H1 (cell line): ENCODE measurements at regions not wholly inside any gene's neighbourhood (a gene's known extent, or its start where the extent isn't known, plus 50 kb on each side); places are given as distances from the start of the nearest gene placed in this dataset.
"Not testable (repeated sequence)": the region's sequence is repeated elsewhere in the genome, so short reads cannot be mapped to it uniquely, and the experiment has no call there.

Source experiments
- CREB1 ChIP-seq: IDR thresholded peaks from 2 replicates; pipeline ENCODE4 v1.6.1; 2012; ENCODE audit warnings: inconsistent platforms
- GABPA ChIP-seq: IDR thresholded peaks from 2 replicates; pipeline ENCODE4 v1.6.1; 2011; ENCODE audit warnings: mild to moderate bottlenecking, low read length, moderate library complexity, borderline replicate concordance; ENCODE audit not compliant: insufficient read depth
- RFX5 ChIP-seq: IDR thresholded peaks from 2 replicates; pipeline ENCODE4 v1.6.1; 2011; ENCODE audit warnings: low read depth, low read length, improper control_type of control experiment, borderline replicate concordance
- ZNF274 ChIP-seq: IDR thresholded peaks from 2 replicates; pipeline ENCODE4 v1.7.0; 2012; ENCODE audit warnings: low read length, borderline replicate concordance; ENCODE audit errors: extremely low read depth
- TF ChIP-seq, protein P1 (sequence below), 3 experiments: IDR thresholded peaks; 1 replicate in 2 of 3; 2 replicates in 1 of 3; pipeline versions ENCODE4 v1.5.1 to v1.6.1; 2011; ENCODE audit warnings: low read length in 3 of 3, mild to moderate bottlenecking in 3 of 3, inconsistent platforms in 2 of 3, low read depth in 1 of 3, moderate library complexity in 1 of 3; ENCODE audit not compliant: insufficient read depth in 1 of 3; ENCODE audit errors: control extremely low read depth in 1 of 3
- TF ChIP-seq, protein P2 (sequence below): IDR thresholded peaks from 2 replicates; pipeline ENCODE4 v1.6.1; 2012; ENCODE audit warnings: inconsistent platforms

DNA sequence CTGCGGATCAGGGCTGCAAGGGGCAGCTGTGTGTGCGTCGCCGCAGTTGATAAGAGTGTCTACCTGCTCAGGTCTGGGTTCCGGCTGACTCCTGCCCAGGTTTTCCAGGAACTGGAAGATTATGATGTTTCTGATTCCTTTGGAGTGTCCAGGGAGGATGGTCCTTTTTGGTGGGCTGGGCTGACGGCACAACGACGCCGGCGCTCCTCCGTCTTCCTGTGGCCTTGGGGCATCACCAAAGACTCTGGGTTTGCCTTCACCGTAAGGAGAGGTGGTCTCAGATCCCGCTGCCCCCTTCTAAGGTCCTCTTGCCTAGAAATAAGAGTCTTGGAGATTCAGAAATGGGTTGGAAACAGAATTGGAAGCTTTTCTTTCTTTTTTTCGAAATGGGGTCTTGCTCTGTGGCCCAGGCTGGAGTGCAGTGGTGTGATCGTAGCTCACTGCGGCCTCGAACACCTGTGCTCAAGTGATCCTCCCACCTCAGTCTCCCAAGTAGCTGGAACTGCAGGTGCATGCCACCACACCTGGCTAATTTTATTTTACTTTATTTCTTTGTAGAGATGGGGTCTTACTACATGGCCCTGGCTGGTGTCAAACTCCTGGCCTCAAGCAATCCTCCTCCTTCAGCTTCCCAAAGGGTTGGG is 1245.5 kb upstream of the PHF14 start:
- TF ChIP-seq, protein P1, sequence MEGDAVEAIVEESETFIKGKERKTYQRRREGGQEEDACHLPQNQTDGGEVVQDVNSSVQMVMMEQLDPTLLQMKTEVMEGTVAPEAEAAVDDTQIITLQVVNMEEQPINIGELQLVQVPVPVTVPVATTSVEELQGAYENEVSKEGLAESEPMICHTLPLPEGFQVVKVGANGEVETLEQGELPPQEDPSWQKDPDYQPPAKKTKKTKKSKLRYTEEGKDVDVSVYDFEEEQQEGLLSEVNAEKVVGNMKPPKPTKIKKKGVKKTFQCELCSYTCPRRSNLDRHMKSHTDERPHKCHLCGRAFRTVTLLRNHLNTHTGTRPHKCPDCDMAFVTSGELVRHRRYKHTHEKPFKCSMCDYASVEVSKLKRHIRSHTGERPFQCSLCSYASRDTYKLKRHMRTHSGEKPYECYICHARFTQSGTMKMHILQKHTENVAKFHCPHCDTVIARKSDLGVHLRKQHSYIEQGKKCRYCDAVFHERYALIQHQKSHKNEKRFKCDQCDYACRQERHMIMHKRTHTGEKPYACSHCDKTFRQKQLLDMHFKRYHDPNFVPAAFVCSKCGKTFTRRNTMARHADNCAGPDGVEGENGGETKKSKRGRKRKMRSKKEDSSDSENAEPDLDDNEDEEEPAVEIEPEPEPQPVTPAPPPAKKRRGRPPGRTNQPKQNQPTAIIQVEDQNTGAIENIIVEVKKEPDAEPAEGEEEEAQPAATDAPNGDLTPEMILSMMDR (IDR thresholded peaks at IDR 0.05; ENCODE audit: control extremely low read depth in 1 of 3, insufficient read depth in 1 of 3, low read depth in 1 of 3, low read length in 3 of 3), result not testable (repeated sequence)
- TF ChIP-seq, protein P2, sequence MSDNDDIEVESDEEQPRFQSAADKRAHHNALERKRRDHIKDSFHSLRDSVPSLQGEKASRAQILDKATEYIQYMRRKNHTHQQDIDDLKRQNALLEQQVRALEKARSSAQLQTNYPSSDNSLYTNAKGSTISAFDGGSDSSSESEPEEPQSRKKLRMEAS, result not testable (repeated sequence)
- not testable (repeated sequence) for TF ChIP-seq CREB1, ZNF274, RFX5, GABPA
